Uterus (tissue), 2 donors: ENCODE measurements at regions not wholly inside any gene's neighbourhood (a gene's known extent, or its start where the extent isn't known, plus 50 kb on each side); places are given as distances from the start of the nearest gene placed in this dataset.

Experiments
- POLR2A ChIP-seq, 2 donors: fragments of 450-650 bp; IDR thresholded peaks; one replicate each; pipeline ENCODE4 v1.6.1; 2016; ENCODE audit warnings: antibody characterized with exemption in 2 of 2, mild to moderate bottlenecking in 1 of 2, moderate library complexity in 1 of 2
- TF ChIP-seq, protein P1 (sequence below), 4 experiments: fragments of 200-600 bp in 2 of 4; fragments of 450-650 bp in 2 of 4; sonication (generic) in 2 of 4; IDR thresholded peaks; one replicate each; pipeline ENCODE4 v1.5.1; 2016 to 2019; ENCODE audit warnings: antibody characterized with exemption in 4 of 4, mild to moderate bottlenecking in 2 of 4, moderate library complexity in 1 of 4

DNA sequence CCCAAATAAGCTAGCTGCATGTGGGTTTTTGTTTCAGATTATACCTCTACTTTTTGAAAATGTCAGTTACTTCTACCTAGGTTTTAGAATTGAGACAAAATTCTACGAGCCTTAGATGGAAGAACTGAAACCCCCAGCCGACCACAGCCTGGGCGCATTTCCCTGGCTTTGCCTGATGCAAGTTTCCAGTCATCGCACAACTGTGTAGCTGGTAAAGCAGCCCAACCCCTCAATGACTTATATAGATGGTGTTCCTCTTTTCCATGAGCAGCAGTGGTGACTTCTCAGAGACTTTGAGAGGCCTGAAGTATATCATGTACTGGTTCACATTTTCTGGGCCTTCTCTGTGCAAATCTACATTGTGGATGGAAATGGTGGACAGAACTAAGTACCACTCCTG lies 515.4 kb upstream of the RAB6C start:
- TF ChIP-seq, protein P1, sequence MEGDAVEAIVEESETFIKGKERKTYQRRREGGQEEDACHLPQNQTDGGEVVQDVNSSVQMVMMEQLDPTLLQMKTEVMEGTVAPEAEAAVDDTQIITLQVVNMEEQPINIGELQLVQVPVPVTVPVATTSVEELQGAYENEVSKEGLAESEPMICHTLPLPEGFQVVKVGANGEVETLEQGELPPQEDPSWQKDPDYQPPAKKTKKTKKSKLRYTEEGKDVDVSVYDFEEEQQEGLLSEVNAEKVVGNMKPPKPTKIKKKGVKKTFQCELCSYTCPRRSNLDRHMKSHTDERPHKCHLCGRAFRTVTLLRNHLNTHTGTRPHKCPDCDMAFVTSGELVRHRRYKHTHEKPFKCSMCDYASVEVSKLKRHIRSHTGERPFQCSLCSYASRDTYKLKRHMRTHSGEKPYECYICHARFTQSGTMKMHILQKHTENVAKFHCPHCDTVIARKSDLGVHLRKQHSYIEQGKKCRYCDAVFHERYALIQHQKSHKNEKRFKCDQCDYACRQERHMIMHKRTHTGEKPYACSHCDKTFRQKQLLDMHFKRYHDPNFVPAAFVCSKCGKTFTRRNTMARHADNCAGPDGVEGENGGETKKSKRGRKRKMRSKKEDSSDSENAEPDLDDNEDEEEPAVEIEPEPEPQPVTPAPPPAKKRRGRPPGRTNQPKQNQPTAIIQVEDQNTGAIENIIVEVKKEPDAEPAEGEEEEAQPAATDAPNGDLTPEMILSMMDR (IDR thresholded peaks at IDR 0.05): no peak
- no peak for TF ChIP-seq POLR2A (IDR thresholded peaks at IDR 0.05)
